Aorta (tissue), 5 donors: ENCODE measurements at regions not wholly inside any gene's neighbourhood (a gene's known extent, or its start where the extent isn't known, plus 50 kb on each side); places are given as distances from the start of the nearest gene placed in this dataset.

ENCODE experiments used
- ATAC-seq: fragments of 200-7000 bp; cut with Tn5 transposase; one replicate; pipeline ENCODE4 v1.9.1; 2022; ENCODE audit warnings: moderate library complexity; ENCODE audit not compliant: low FRiP score
- DNase-seq, 2 donors: peaks; one replicate each; pipeline ENCODE4 v3.0.0-alpha.2; 2020
- H3K27ac ChIP-seq, 2 donors: one replicate each; pipeline ENCODE4 v1.5.1; 2013; ENCODE audit warnings: low read length in 2 of 2, mild to moderate bottlenecking in 2 of 2, moderate library complexity in 2 of 2, control low read depth in 1 of 2, inconsistent platforms in 1 of 2, low read depth in 1 of 2
- H3K27me3 ChIP-seq, 2 donors: one replicate each; pipeline ENCODE4 v1.6.1; 2013; ENCODE audit warnings: control low read depth in 1 of 2, low read length in 1 of 2, mild to moderate bottlenecking in 1 of 2, moderate library complexity in 1 of 2; ENCODE audit not compliant: insufficient read depth in 2 of 2, control insufficient read depth in 1 of 2
- H3K36me3 ChIP-seq, 2 donors: one replicate each; pipeline ENCODE4 v1.6.1; 2013; ENCODE audit warnings: control low read depth in 1 of 2, low read length in 1 of 2, mild to moderate bottlenecking in 1 of 2; ENCODE audit not compliant: insufficient read depth in 2 of 2, control insufficient read depth in 1 of 2
- H3K4me1 ChIP-seq, 2 donors: one replicate each; pipeline ENCODE4 v1.6.1; 2013; ENCODE audit warnings: low read length in 2 of 2, control low read depth in 1 of 2, mild to moderate bottlenecking in 1 of 2, moderate library complexity in 1 of 2; ENCODE audit not compliant: insufficient read depth in 2 of 2, control insufficient read depth in 1 of 2
- H3K4me3 ChIP-seq, 2 donors: one replicate each; pipeline ENCODE4 v1.5.1; 2013; ENCODE audit warnings: low read length in 2 of 2, control low read depth in 1 of 2, mild to moderate bottlenecking in 1 of 2
- H3K9me3 ChIP-seq: one replicate; pipeline ENCODE4 v1.6.1; 2013; ENCODE audit warnings: mild to moderate bottlenecking, low read length; ENCODE audit not compliant: control insufficient read depth
- WGBS, 2 donors: extraction: QIAGEN DNeasy Blood & Tissue Kit; methylation state at CpG; one replicate each; pipeline ENCODE4 v1.1.7; 2013; 5-methylcytosine and 5-hydroxymethylcytosine counted together
- intact Hi-C, 2 donors: fragments of 100-400 bp; cut with DNase I; formaldehyde crosslinking; loops; one replicate each; pipeline versions ENCODE4 v1.14.2 to v1.15.0; 2022
- donor health status: healthy with polysubstance abuse.
- donor health status: Bipolar disorder and iron deficiency.
- donor health status: DM: no; HTN: no; CAD: no.
- donor health status: DM: no; HTN: no; CAD: no.
- donor health status: DM: yes; HTN: yes; CAD: no.

DNA sequence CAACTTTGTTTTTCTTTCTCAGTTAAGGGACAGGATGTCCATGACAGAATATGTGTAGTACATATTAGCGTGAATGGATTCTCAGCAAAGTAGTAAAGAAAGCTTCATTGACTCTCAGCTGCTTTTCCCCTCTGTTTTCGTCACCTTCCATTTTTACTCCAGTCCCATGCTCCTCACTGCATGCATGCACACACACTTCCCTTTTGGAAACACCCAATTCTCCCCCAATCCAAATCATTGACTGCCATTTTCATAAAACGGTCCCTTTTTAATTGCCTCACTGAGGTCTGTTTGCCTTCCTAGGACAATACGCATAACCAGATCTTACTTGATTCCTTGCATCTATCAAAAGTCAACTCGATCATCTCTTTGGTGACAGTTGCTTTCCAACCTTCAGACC lies 287.5 kb upstream of the PARD3B start:
- intact Hi-C loops, result no loop called here
- 95 to 96% methylated on average over 5 of the region's 5 CpGs for WGBS, 2 donors
- DNase-seq, result no peak

DNA sequence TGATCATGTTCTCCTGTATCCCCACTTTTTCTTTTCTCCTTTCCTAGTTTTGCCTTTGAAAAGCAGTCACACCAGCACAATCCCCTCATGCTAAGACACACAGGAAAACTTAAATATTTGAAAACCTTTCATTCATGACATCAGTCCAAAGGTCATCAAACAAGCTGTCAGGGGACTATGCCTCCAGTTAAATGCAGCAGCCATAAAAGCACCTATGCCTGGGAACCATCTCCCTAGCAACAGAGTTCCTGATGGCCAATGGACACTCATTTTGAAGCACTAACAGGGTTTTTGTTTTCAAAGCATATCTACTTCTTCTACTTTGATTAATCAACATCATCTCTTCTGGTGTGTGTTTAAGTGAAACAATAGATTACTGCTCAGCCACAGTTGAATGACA lies 286.4 kb upstream of the PARD3B start:
- no peak overlapping the region for H3K4me3 ChIP-seq
- intact Hi-C loops, result no loop called here
- H3K9me3 ChIP-seq, result no peaks in the 10 kb centered on the region
- H3K27ac ChIP-seq, result no peak overlapping the region
- H3K4me1 ChIP-seq, result no peaks in the 10 kb centered on the region
- ATAC-seq (no peak), DNase-seq (no peak)
- no peaks in the 10 kb centered on the region for H3K36me3 ChIP-seq
- no peaks in the 10 kb centered on the region for H3K27me3 ChIP-seq

More for the DNA sequence above, 287.5 kb upstream of the PARD3B start:
- H3K27me3 ChIP-seq, result no peaks in the 10 kb centered on the region
- no peaks in the 10 kb centered on the region for H3K4me1 ChIP-seq
- no peaks in the 10 kb centered on the region for H3K36me3 ChIP-seq
- H3K27ac ChIP-seq, result no peak overlapping the region
- H3K4me3 ChIP-seq, result no peak overlapping the region
- H3K9me3 ChIP-seq, result no peaks in the 10 kb centered on the region
- no peak for ATAC-seq

DNA sequence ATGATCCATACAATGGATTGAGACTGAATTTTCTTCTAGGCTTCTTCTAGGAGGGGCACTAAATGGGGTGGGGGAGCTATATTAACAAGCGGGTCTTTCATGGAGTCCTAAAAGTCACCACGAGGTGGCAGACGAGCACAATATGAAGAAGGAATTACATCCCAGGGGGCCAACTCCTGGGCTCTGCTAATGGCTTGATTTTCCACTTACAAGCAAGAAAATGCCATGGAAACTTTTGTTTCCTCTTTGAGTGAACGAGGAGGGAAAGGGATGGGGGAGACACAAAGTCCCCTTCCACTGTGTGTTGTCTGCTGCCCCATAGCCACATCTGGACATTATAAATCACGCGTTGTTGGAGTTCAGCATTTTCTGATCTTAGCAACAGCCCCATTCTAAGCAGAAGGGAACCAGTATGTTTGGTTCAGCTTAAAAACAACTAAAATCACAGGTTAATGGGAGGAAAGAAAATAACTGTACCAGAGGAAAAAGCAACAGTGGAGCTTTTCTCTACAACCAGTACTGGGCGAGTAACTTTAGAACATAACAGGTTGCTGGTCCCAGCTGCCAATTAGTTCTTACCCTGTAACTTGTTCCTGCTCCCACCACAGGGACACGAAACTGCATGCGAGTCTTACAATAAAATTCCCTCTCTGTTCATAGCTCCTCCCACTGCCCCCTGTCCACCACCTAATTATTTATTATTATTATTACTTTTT lies 285.0 kb upstream of the PARD3B start:
- no peaks in the 10 kb centered on the region for H3K4me1 ChIP-seq
- no peaks in the 10 kb centered on the region for H3K27me3 ChIP-seq
- H3K9me3 ChIP-seq, result no peaks in the 10 kb centered on the region
- ATAC-seq (peak; percentile 82), DNase-seq (peak in 1 of 2 donors; percentile 74)
- H3K27ac ChIP-seq, result no peak overlapping the region
- H3K4me3 ChIP-seq, result no peak overlapping the region
- intact Hi-C loops, result loop anchor here (2.0 to 10.0 kb wide), 3 partner anchors 116 to 1414 kb away; no protein-coding TSS in a partner anchor
- H3K36me3 ChIP-seq, result no peaks in the 10 kb centered on the region
- WGBS, 2 donors, result 22 to 24% methylated on average over 9 of the region's 9 CpGs

DNA sequence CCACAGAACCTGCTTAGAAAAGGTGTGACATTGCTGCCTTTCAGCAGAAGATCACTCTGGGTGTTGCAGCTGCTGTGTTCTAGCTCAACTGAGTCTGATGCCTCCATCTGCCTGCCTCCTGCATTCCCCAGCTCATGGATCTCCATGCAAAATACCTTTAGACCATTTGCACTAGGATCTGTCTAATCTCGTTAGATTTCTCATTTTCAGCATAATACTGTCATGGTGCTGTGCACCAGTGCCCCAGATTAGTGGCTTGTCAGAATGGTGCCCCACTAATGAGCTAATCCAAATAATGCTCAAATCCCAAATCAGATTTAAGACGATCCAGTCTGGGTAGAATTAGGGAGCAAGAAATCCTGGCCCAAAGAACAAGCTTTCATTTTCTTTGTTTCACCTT lies 284.4 kb upstream of the PARD3B start:
- Histone ChIP-seq H3K36me3 (no peaks in the 10 kb centered on the region), H3K27ac (no peak overlapping the region), H3K9me3 (no peaks in the 10 kb centered on the region), H3K4me1 (no peaks in the 10 kb centered on the region), H3K27me3 (no peaks in the 10 kb centered on the region), H3K4me3 (no peak overlapping the region)
- intact Hi-C loops, result loop anchor here (2.0 to 10.0 kb wide), 3 partner anchors 116 to 1414 kb away; no protein-coding TSS in a partner anchor
- DNase-seq, result no peak
- 73% methylated on average over 2 of the region's 2 CpGs for WGBS, 2 donors
- no peak for ATAC-seq

DNA sequence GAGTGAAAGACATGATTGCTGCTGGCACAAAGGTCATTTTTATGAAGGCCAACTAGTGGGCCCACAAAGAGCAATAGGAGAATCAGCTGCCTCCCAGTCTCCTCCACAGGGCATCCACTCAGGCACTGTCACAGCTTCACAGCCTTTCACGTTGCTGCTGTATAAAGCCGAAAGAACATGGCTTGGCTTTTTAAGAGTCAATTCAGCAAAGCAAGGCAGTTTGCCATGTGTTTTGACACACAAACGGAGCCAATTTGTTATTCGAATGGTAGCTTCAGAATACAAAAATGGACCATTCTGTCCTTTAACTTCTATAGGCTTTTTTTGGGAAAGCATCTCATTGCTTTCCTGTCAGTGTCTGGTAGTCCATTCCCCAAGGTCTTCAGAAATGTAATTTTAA lies 283.4 kb upstream of the PARD3B start:
- Histone ChIP-seq H3K4me1 (no peaks in the 10 kb centered on the region), H3K4me3 (no peak overlapping the region), H3K27me3 (no peaks in the 10 kb centered on the region), H3K27ac (no peak overlapping the region), H3K36me3 (no peaks in the 10 kb centered on the region), H3K9me3 (no peaks in the 10 kb centered on the region)
- WGBS, 2 donors, result 82 to 86% methylated on average over 4 of the region's 4 CpGs
- DNase-seq (no peak), ATAC-seq (no peak)
- intact Hi-C loops, result loop anchor here (2.0 to 10.0 kb wide), 3 partner anchors 117 to 1413 kb away; no protein-coding TSS in a partner anchor

DNA sequence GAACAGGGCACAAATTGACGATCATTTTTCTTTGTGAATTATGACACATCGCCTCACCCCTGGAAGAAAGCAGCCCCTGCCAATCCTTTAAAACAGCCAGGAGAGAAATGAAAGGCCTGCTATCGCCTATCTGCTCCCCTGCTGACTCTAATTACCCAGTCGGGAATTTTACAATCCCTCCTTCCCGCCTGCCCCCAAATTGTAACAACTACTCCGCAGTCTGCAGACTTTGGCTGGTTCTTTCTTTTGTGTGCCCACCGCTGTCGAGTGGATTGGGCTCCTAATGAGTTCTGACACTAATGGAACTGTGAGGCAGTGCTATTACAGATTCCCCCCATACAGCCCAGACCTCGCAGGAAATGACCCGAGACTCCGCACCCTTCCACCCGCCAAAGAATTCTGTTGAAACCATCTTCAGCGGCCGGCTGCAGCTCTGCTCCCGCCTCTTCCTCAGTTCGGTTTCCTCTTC lies 281.2 kb upstream of the PARD3B start:
- ATAC-seq (no peak), DNase-seq (no peak)
- Histone ChIP-seq H3K4me1 (no peaks in the 10 kb centered on the region), H3K36me3 (no peaks in the 10 kb centered on the region), H3K9me3 (no peaks in the 10 kb centered on the region), H3K27me3 (no peaks in the 10 kb centered on the region), H3K4me3 (no peak overlapping the region), H3K27ac (no peak overlapping the region)
- intact Hi-C loops, result loop anchor here (10.0 kb wide), 2 partner anchors 119 to 1411 kb away; no protein-coding TSS in a partner anchor
- WGBS, 2 donors, result 91 to 93% methylated on average over 16 of the region's 16 CpGs

DNA sequence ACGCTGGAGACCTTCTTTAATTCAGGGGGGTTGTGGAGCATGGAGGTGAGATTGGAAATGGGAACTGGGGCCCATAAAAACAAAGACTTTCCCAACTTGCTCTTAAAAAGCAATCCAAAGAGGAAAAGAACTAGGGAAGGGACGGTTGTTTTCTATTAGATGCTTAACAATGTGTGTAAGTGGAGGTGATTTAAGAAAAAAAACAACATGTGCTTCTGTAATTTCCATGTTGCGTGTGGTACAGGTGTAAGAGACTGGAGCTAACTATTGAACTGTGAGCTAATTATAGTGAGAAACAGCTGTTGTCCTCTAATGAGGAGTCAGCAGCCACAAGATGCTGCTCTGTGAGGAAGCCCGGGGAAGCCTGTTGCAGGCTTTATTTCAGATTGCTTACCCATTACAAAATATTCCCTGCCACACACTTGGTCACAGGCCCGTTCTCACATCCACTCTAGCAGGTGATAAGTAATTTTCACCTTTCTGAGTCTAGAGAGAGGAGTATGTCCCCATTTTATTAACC lies 280.6 kb upstream of the PARD3B start:
- H3K36me3 ChIP-seq, result no peaks in the 10 kb centered on the region
- DNase-seq (no peak), ATAC-seq (no peak)
- H3K27ac ChIP-seq, result no peak overlapping the region
- intact Hi-C loops, result loop anchor here (10.0 kb wide), 2 partner anchors 120 to 1410 kb away; no protein-coding TSS in a partner anchor
- H3K4me1 ChIP-seq, result no peaks in the 10 kb centered on the region
- 76 to 89% methylated on average over 5 of the region's 5 CpGs for WGBS, 2 donors
- H3K4me3 ChIP-seq, result no peak overlapping the region
- no peaks in the 10 kb centered on the region for H3K9me3 ChIP-seq
- no peaks in the 10 kb centered on the region for H3K27me3 ChIP-seq

DNA sequence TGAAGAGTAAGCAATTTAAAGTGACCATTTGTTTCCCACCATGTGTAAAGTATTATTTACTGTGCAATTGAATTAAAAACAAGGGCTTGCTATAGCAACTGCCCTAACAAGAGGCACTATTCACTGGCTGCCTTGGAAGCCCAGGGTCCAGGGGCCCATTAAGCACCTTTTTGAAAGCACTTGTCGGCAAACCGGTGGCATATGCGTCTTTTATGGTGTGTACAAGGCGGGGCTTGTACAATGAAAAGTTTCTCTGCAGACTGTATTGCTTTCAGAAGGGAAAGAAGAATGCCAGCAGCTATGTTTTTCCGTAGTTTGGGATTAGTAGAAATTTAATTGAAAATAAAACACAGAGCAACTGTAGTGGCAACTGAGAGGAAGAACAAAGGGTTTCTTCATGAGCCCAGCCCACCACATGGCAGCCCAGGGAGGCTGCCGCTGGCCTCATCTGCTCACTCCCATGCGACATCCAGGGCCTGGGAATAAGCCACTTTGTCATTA lies 279.5 kb upstream of the PARD3B start:
- H3K9me3 ChIP-seq, result no peaks in the 10 kb centered on the region
- H3K36me3 ChIP-seq, result no peaks in the 10 kb centered on the region
- DNase-seq (no peak), ATAC-seq (no peak)
- no peaks in the 10 kb centered on the region for H3K27me3 ChIP-seq
- intact Hi-C loops, result loop anchor here (10.0 kb wide), 2 partner anchors 121 to 1409 kb away; no protein-coding TSS in a partner anchor
- no peak overlapping the region for H3K27ac ChIP-seq
- H3K4me3 ChIP-seq, result no peak overlapping the region
- H3K4me1 ChIP-seq, result no peaks in the 10 kb centered on the region
- WGBS, 2 donors, result 91 to 93% methylated on average over 7 of the region's 7 CpGs

DNA sequence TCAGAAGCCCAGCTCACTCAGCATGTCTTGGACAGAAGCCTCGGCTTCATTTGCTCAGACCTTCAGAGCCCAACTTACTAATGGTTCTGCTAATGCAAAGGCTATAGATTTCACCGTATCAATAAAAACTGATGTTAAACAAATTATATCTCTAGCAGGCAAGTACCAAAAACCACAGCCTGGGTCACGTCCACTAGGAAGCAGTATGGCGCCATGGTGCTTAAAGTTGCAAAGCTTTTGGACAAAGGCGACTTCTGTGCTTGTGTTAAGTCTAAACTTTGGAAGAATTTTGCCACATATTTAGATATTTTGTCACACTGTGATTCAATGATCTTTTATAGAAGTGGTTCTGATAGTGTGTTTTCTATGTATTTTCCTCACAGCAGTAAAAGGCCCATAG lies 276.8 kb upstream of the PARD3B start:
- H3K9me3 ChIP-seq, result no peaks in the 10 kb centered on the region
- peaks cover 0 to 7% of the 10 kb centered on the region in 2 donors for H3K4me1 ChIP-seq
- 82 to 87% methylated on average over 5 of the region's 5 CpGs for WGBS, 2 donors
- no peaks in the 10 kb centered on the region for H3K27me3 ChIP-seq
- intact Hi-C loops, result loop anchor here (10.0 kb wide), 2 partner anchors 124 to 1406 kb away; no protein-coding TSS in a partner anchor
- no peak overlapping the region for H3K4me3 ChIP-seq
- no peaks in the 10 kb centered on the region for H3K36me3 ChIP-seq
- no peak overlapping the region for H3K27ac ChIP-seq
- DNase-seq (no peak), ATAC-seq (no peak)
